GM12872 (cell line): ENCODE measurements at regions not wholly inside any gene's neighbourhood (a gene's known extent, or its start where the extent isn't known, plus 50 kb on each side); places are given as distances from the start of the nearest gene placed in this dataset.

ENCODE experiments used
- CTCF ChIP-seq: IDR thresholded peaks from 3 replicates; pipeline ENCODE4 v1.5.1; 2011; ENCODE audit warnings: low read depth, mild to moderate bottlenecking, low read length, moderate library complexity; ENCODE audit not compliant: insufficient read depth

GRCh38 chr17:71779482-71779881 lies 341.3 kb upstream of the SOX9 start:
- TF ChIP-seq CTCF: no peak

GRCh38 chr17:71780596-71780995 lies 340.2 kb upstream of the SOX9 start:
- no peak for TF ChIP-seq CTCF

- no peak for TF ChIP-seq CTCF
These were observed 330.0 kb upstream of the SOX9 start for GRCh38 chr17:71790791-71791190.

- no peak for TF ChIP-seq CTCF
These were observed 329.5 kb upstream of the SOX9 start for GRCh38 chr17:71791311-71791710.

GRCh38 chr17:71792966-71793365 lies 327.9 kb upstream of the SOX9 start:
- TF ChIP-seq CTCF: no peak

GRCh38 chr17:71793518-71793917 lies 327.3 kb upstream of the SOX9 start:
- TF ChIP-seq CTCF: no peak

- no peak for TF ChIP-seq CTCF
These were observed 322.1 kb upstream of the SOX9 start for GRCh38 chr17:71798701-71799100.

- TF ChIP-seq CTCF: no peak
These were observed 321.2 kb upstream of the SOX9 start for GRCh38 chr17:71799657-71800056.
